CD4-positive, alpha-beta memory T cell (primary cell): ENCODE measurements at regions not wholly inside any gene's neighbourhood (a gene's known extent, or its start where the extent isn't known, plus 50 kb on each side); places are given as distances from the start of the nearest gene placed in this dataset.

Source experiments
- CTCF ChIA-PET: fragments of 350-600 bp; sonication (Branson Sonifier 250); formaldehyde crosslinking; loops from one replicate; lab custom pipeline; 2021; ENCODE audit warnings: inconsistent platforms; ENCODE audit not compliant: partially characterized antibody; lab: Charles Lee
- POLR2A ChIA-PET: fragments of 350-600 bp; sonication (Branson Sonifier 250); formaldehyde crosslinking; loops from one replicate; lab custom pipeline; 2021; ENCODE audit not compliant: partially characterized antibody; lab: Charles Lee
- DNase-seq, 5 donors: peaks; one replicate each; pipeline versions ENCODE4 v3.0.0 to v3.0.0-alpha.2; 2020 to 2022; ENCODE audit warnings: mixed read lengths in 1 of 5
- H3K27ac ChIP-seq: one replicate; pipeline ENCODE4 v1.7.0; 2013; ENCODE audit warnings: low read depth, low read length
- H3K27me3 ChIP-seq: 2 replicates; pipeline ENCODE4 v1.7.0; 2013; ENCODE audit warnings: mild to moderate bottlenecking, low read length, moderate library complexity; ENCODE audit not compliant: insufficient read depth
- H3K36me3 ChIP-seq: 2 replicates; pipeline ENCODE4 v1.7.0; 2013; ENCODE audit warnings: mild to moderate bottlenecking, low read length, moderate library complexity; ENCODE audit not compliant: insufficient read depth
- H3K4me1 ChIP-seq: 2 replicates; pipeline ENCODE4 v1.7.0; 2013; ENCODE audit warnings: mild to moderate bottlenecking, low read length, moderate library complexity; ENCODE audit not compliant: insufficient read depth
- H3K4me3 ChIP-seq, 2 donors: one replicate each; pipeline ENCODE4 v1.7.0; 2013; ENCODE audit warnings: low read length in 2 of 2, mild to moderate bottlenecking in 1 of 2
- H3K9me3 ChIP-seq, 2 donors: one replicate each; pipeline ENCODE4 v1.7.0; 2013; ENCODE audit warnings: low read length in 2 of 2, control low read depth in 1 of 2; ENCODE audit not compliant: control insufficient read depth in 1 of 2
- H3K27ac Mint-ChIP-seq, 7 donors: one replicate each; pipeline ENCODE4 v1.8.0; 2020 to 2021; ENCODE audit warnings: mixed read lengths in 7 of 7, mild to moderate bottlenecking in 6 of 7, inconsistent platforms in 3 of 7, moderate library complexity in 3 of 7
- H3K27me3 Mint-ChIP-seq, 2 donors: one replicate each; pipeline ENCODE4 v1.8.0; 2020 to 2021; ENCODE audit warnings: mixed read lengths in 2 of 2
- H3K36me3 Mint-ChIP-seq, 2 donors: one replicate each; pipeline ENCODE4 v1.8.0; 2020 to 2021; ENCODE audit warnings: mixed read lengths in 2 of 2, inconsistent platforms in 1 of 2, mild to moderate bottlenecking in 1 of 2
- H3K4me1 Mint-ChIP-seq, 4 donors: one replicate each; pipeline ENCODE4 v1.8.0; 2020 to 2021; ENCODE audit warnings: mixed read lengths in 4 of 4, mild to moderate bottlenecking in 1 of 4
- H3K4me3 Mint-ChIP-seq, 8 donors: one replicate each; pipeline ENCODE4 v1.8.0; 2020 to 2021; ENCODE audit warnings: mixed read lengths in 8 of 8, mild to moderate bottlenecking in 7 of 8, moderate library complexity in 6 of 8, inconsistent platforms in 3 of 8
- H3K9me3 Mint-ChIP-seq, 8 donors: one replicate each; pipeline ENCODE4 v1.8.0; 2020 to 2021; ENCODE audit warnings: mixed read lengths in 8 of 8, mild to moderate bottlenecking in 5 of 8, inconsistent platforms in 3 of 8, moderate library complexity in 1 of 8
- intact Hi-C: fragments of 100-400 bp; cut with micrococcal nuclease; formaldehyde crosslinking; loops from one replicate; pipeline ENCODE4 v1.15.1; 2023

GRCh38 chr15:66917904-66918448 is 147.4 kb upstream of the SMAD3 start:
- Mint-ChIP-seq H3K4me1 (peaks cover under 1 to 5% (median 3%) of the 10 kb centered on the region in 4 donors), H3K27me3 (peaks cover 16 to 19% of the 10 kb centered on the region in 2 donors), H3K27ac (no peak overlapping the region), H3K9me3 (peaks cover 0 to 28% (median 14%) of the 10 kb centered on the region in 8 donors), H3K4me3 (no peak overlapping the region), H3K36me3 (peaks cover 0 to under 1% of the 10 kb centered on the region in 2 donors)
- DNase-seq: no peak
- Histone ChIP-seq H3K36me3 (no peaks in the 10 kb centered on the region), H3K4me3 (no peak overlapping the region), H3K4me1 (peaks cover 1% of the 10 kb centered on the region), H3K27me3 (no peaks in the 10 kb centered on the region), H3K9me3 (peaks cover 0 to 4% of the 10 kb centered on the region in 2 donors), H3K27ac (no peak overlapping the region)
- ChIA-PET CTCF (interaction anchor here (10.1 kb wide), 1 partner anchor 12 kb away, joined by 85 read pairs; no protein-coding TSS in a partner anchor), POLR2A (no interaction called here)
- intact Hi-C loops: no loop called here

GRCh38 chr15:66919421-66919820 is 146.0 kb upstream of the SMAD3 start:
- Histone ChIP-seq H3K36me3 (no peaks in the 10 kb centered on the region), H3K9me3 (peaks cover 0 to 5% of the 10 kb centered on the region in 2 donors), H3K4me1 (no peaks in the 10 kb centered on the region), H3K27me3 (no peaks in the 10 kb centered on the region), H3K4me3 (no peak overlapping the region), H3K27ac (no peak overlapping the region)
- peaks cover 4 to 9% (median 7%) of the 10 kb centered on the region in 4 donors for H3K4me1 Mint-ChIP-seq
- H3K9me3 Mint-ChIP-seq: peaks cover 0 to 42% (median 19%) of the 10 kb centered on the region in 8 donors
- H3K27ac Mint-ChIP-seq: no peak overlapping the region
- POLR2A ChIA-PET: no interaction called here
- peaks cover 23 to 26% of the 10 kb centered on the region in 2 donors for H3K27me3 Mint-ChIP-seq
- H3K4me3 Mint-ChIP-seq: no peak overlapping the region
- CTCF ChIA-PET: interaction anchor here (10.1 kb wide), 1 partner anchor 14 kb away, joined by 85 read pairs; no protein-coding TSS in a partner anchor
- no peak for DNase-seq
- peaks cover 0 to 8% of the 10 kb centered on the region in 2 donors for H3K36me3 Mint-ChIP-seq
- intact Hi-C loops: no loop called here

GRCh38 chr15:66921319-66921915 is 144.0 kb upstream of the SMAD3 start:
- no peak overlapping the region for H3K27ac ChIP-seq
- POLR2A ChIA-PET: interaction anchor here (2.3 kb wide), 1 partner anchor 9 kb away, joined by 6 read pairs; no protein-coding TSS in a partner anchor
- peaks cover 4 to 9% (median 7%) of the 10 kb centered on the region in 4 donors for H3K4me1 Mint-ChIP-seq
- peaks cover 19 to 27% of the 10 kb centered on the region in 2 donors for H3K27me3 Mint-ChIP-seq
- H3K4me3 Mint-ChIP-seq: no peak overlapping the region
- CTCF ChIA-PET: interaction anchor here (1.6 to 10.1 kb wide), 2 partner anchors 8 to 16 kb away, joined by 4 to 85 read pairs; no protein-coding TSS in a partner anchor
- H3K36me3 Mint-ChIP-seq: peaks cover 0 to 8% of the 10 kb centered on the region in 2 donors
- intact Hi-C loops: no loop called here
- no peak for DNase-seq
- H3K9me3 ChIP-seq: peaks cover 0 to 5% of the 10 kb centered on the region in 2 donors
- no peak overlapping the region for H3K27ac Mint-ChIP-seq
- H3K4me3 ChIP-seq: no peak overlapping the region
- no peaks in the 10 kb centered on the region for H3K36me3 ChIP-seq
- no peaks in the 10 kb centered on the region for H3K27me3 ChIP-seq
- no peaks in the 10 kb centered on the region for H3K4me1 ChIP-seq
- peaks cover 0 to 40% (median 20%) of the 10 kb centered on the region in 8 donors for H3K9me3 Mint-ChIP-seq

- Histone ChIP-seq H3K4me3 (no peak overlapping the region), H3K36me3 (no peaks in the 10 kb centered on the region), H3K9me3 (peaks cover 0 to 5% of the 10 kb centered on the region in 2 donors), H3K27ac (no peak overlapping the region), H3K27me3 (no peaks in the 10 kb centered on the region), H3K4me1 (no peaks in the 10 kb centered on the region)
- CTCF ChIA-PET: interaction anchor here (1.0 to 10.1 kb wide), 2 partner anchors 11 to 17 kb away, joined by 3 to 85 read pairs; no protein-coding TSS in a partner anchor
- no peak for DNase-seq
- POLR2A ChIA-PET: interaction anchor here (2.3 kb wide), 1 partner anchor 10 kb away, joined by 6 read pairs; no protein-coding TSS in a partner anchor
- H3K36me3 Mint-ChIP-seq: peaks cover 0 to 8% of the 10 kb centered on the region in 2 donors
- peaks cover 15 to 32% of the 10 kb centered on the region in 2 donors for H3K27me3 Mint-ChIP-seq
- intact Hi-C loops: loop anchor here (1.0 kb wide), 1 partner anchor 19 kb away; no protein-coding TSS in a partner anchor
- H3K4me1 Mint-ChIP-seq: peaks cover 4 to 9% (median 7%) of the 10 kb centered on the region in 4 donors
- no peak overlapping the region for H3K4me3 Mint-ChIP-seq
- no peak overlapping the region for H3K27ac Mint-ChIP-seq
- peaks cover 0 to 30% (median 14%) of the 10 kb centered on the region in 8 donors for H3K9me3 Mint-ChIP-seq
These were observed 142.8 kb upstream of the SMAD3 start for GRCh38 chr15:66922608-66923007.

GRCh38 chr15:66923438-66923881 is 141.9 kb upstream of the SMAD3 start:
- H3K27me3 ChIP-seq: no peaks in the 10 kb centered on the region
- H3K36me3 Mint-ChIP-seq: peaks cover 0 to 8% of the 10 kb centered on the region in 2 donors
- H3K36me3 ChIP-seq: no peaks in the 10 kb centered on the region
- DNase-seq: peak in 3 of 5 donors; percentile 15 to 23 (median 23)
- H3K9me3 Mint-ChIP-seq: peaks cover 0 to 28% (median 13%) of the 10 kb centered on the region in 8 donors
- no peak overlapping the region for H3K27ac ChIP-seq
- ChIA-PET POLR2A (interaction anchor here (2.3 kb wide), 1 partner anchor 11 kb away, joined by 6 read pairs; no protein-coding TSS in a partner anchor), CTCF (interaction anchor here (1.0 to 10.1 kb wide), 2 partner anchors 10 to 18 kb away, joined by 3 to 85 read pairs; no protein-coding TSS in a partner anchor)
- H3K27ac Mint-ChIP-seq: no peak overlapping the region
- peaks cover 15 to 32% of the 10 kb centered on the region in 2 donors for H3K27me3 Mint-ChIP-seq
- H3K4me3 ChIP-seq: no peak overlapping the region
- H3K4me1 ChIP-seq: no peaks in the 10 kb centered on the region
- H3K4me1 Mint-ChIP-seq: peaks cover 4 to 9% (median 7%) of the 10 kb centered on the region in 4 donors
- no peak overlapping the region for H3K4me3 Mint-ChIP-seq
- peaks cover 0 to 5% of the 10 kb centered on the region in 2 donors for H3K9me3 ChIP-seq
- intact Hi-C loops: loop anchor here (1.0 kb wide), 1 partner anchor 20 kb away; no protein-coding TSS in a partner anchor

- ChIA-PET POLR2A (no interaction called here), CTCF (no interaction called here)
- H3K27me3 ChIP-seq: no peaks in the 10 kb centered on the region
- Mint-ChIP-seq H3K9me3 (peaks cover 0 to 27% (median 13%) of the 10 kb centered on the region in 8 donors), H3K4me1 (peaks cover 4 to 9% (median 8%) of the 10 kb centered on the region in 4 donors), H3K4me3 (no peak overlapping the region), H3K27me3 (peaks cover 12 to 32% of the 10 kb centered on the region in 2 donors), H3K36me3 (peaks cover 0 to 8% of the 10 kb centered on the region in 2 donors), H3K27ac (no peak overlapping the region)
- peaks cover 0 to 5% of the 10 kb centered on the region in 2 donors for H3K9me3 ChIP-seq
- no peak for DNase-seq
- H3K36me3 ChIP-seq: no peaks in the 10 kb centered on the region
- intact Hi-C loops: no loop called here
- H3K4me3 ChIP-seq: no peak overlapping the region
- no peaks in the 10 kb centered on the region for H3K4me1 ChIP-seq
- H3K27ac ChIP-seq: no peak overlapping the region
These were observed 140.5 kb upstream of the SMAD3 start for GRCh38 chr15:66924889-66925288.

- H3K27ac Mint-ChIP-seq: no peak overlapping the region
- Histone ChIP-seq H3K9me3 (peaks cover 0 to 5% of the 10 kb centered on the region in 2 donors), H3K27ac (no peak overlapping the region), H3K27me3 (no peaks in the 10 kb centered on the region), H3K36me3 (no peaks in the 10 kb centered on the region), H3K4me3 (no peak overlapping the region), H3K4me1 (no peaks in the 10 kb centered on the region)
- peaks cover 4 to 9% (median 8%) of the 10 kb centered on the region in 4 donors for H3K4me1 Mint-ChIP-seq
- CTCF ChIA-PET: interaction anchor here (1.3 kb wide), 1 partner anchor 22 kb away, joined by 3 read pairs; no protein-coding TSS in a partner anchor
- peaks cover 0 to 8% of the 10 kb centered on the region in 2 donors for H3K36me3 Mint-ChIP-seq
- peaks cover 0 to 27% (median 13%) of the 10 kb centered on the region in 8 donors for H3K9me3 Mint-ChIP-seq
- H3K27me3 Mint-ChIP-seq: peaks cover 12 to 29% of the 10 kb centered on the region in 2 donors
- no peak overlapping the region for H3K4me3 Mint-ChIP-seq
- POLR2A ChIA-PET: no interaction called here
- intact Hi-C loops: no loop called here
- DNase-seq: no peak
These were observed 139.7 kb upstream of the SMAD3 start for GRCh38 chr15:66925721-66926120.
